Spleen (tissue), 11 donors: ENCODE measurements at regions not wholly inside any gene's neighbourhood (a gene's known extent, or its start where the extent isn't known, plus 50 kb on each side); places are given as distances from the start of the nearest gene placed in this dataset.

Source experiments
- DNase-seq: peaks from one replicate; pipeline ENCODE4 v3.0.0-alpha.2; 2020
- H3K27ac ChIP-seq, 8 donors: fragments of 200-600 bp; sonication (generic) in 7 of 8; 1 replicate in 4 of 8; 2 replicates in 4 of 8; pipeline versions ENCODE4 v1.5.0 to v1.8.0; 2016 to 2021; ENCODE audit warnings: inconsistent platforms in 4 of 8, mild to moderate bottlenecking in 4 of 8, moderate library complexity in 1 of 8
- H3K27me3 ChIP-seq, 7 donors: fragments of 200-600 bp; sonication (generic) in 6 of 7; replicated peaks in 1 of 7; 1 replicate in 4 of 7; 2 replicates in 3 of 7; pipeline versions ENCODE4 v1.5.0 to v1.8.0; 2016 to 2021; ENCODE audit warnings: inconsistent platforms in 3 of 7, mild to moderate bottlenecking in 1 of 7
- H3K36me3 ChIP-seq, 6 donors: fragments of 200-600 bp; sonication (generic) in 5 of 6; 1 replicate in 4 of 6; 2 replicates in 2 of 6; pipeline versions ENCODE4 v1.5.0 to v1.8.0; 2016 to 2021; ENCODE audit warnings: inconsistent platforms in 2 of 6
- H3K4me1 ChIP-seq, 6 donors: fragments of 200-600 bp; sonication (generic) in 5 of 6; 1 replicate in 3 of 6; 2 replicates in 3 of 6; pipeline versions ENCODE4 v1.5.0 to v1.8.0; 2016 to 2021; ENCODE audit warnings: inconsistent platforms in 3 of 6
- H3K4me3 ChIP-seq, 8 donors: fragments of 200-600 bp; sonication (generic) in 7 of 8; 1 replicate in 4 of 8; 2 replicates in 4 of 8; pipeline versions ENCODE4 v1.5.0 to v1.8.0; 2016 to 2021; ENCODE audit warnings: inconsistent platforms in 4 of 8, mild to moderate bottlenecking in 4 of 8, moderate library complexity in 2 of 8
- H3K9me3 ChIP-seq, 8 donors: fragments of 200-600 bp; sonication (generic) in 7 of 8; 1 replicate in 4 of 8; 2 replicates in 4 of 8; pipeline versions ENCODE4 v1.5.0 to v1.8.0; 2016 to 2021; ENCODE audit warnings: inconsistent platforms in 4 of 8
- CTCF ChIP-seq, 11 experiments: fragments of 200-600 bp in 7 of 11; fragments of 450-650 bp in 4 of 11; sonication (generic) in 4 of 11; IDR thresholded peaks in 8 of 11; conservative IDR thresholded peaks in 3 of 11; 1 replicate in 7 of 11; 2 replicates in 4 of 11; pipeline versions ENCODE4 v1.4.0 to v1.8.0; 2016 to 2021; ENCODE audit warnings: antibody characterized with exemption in 11 of 11, inconsistent platforms in 4 of 11, mild to moderate bottlenecking in 1 of 11
- POLR2A ChIP-seq, 3 donors: fragments of 450-650 bp; IDR thresholded peaks; one replicate each; pipeline ENCODE4 v1.5.1; 2017; ENCODE audit warnings: antibody characterized with exemption in 3 of 3, mild to moderate bottlenecking in 1 of 3
- POLR2AphosphoS5 ChIP-seq, 3 donors: sonication (generic); formaldehyde crosslinking; IDR thresholded peaks; one replicate each; pipeline ENCODE4 v1.5.1; 2017; ENCODE audit warnings: antibody characterized with exemption in 3 of 3
- WGBS, 5 donors: extraction: QIAGEN DNeasy Blood & Tissue Kit in 3 of 5; methylation state at CpG; one replicate each; pipeline versions ENCODE4 v1.1.5 to v1.1.7; 2013 to 2018; 5-methylcytosine and 5-hydroxymethylcytosine counted together
- intact Hi-C: fragments of 100-400 bp; cut with DNase I; formaldehyde crosslinking; loops from one replicate; pipeline ENCODE4 v1.15.0; 2023; ENCODE audit warnings: low total_unique reads
- donor health status: healthy with polysubstance abuse.
- donor health status: DM: no; HTN: no; CAD: no; lungs with moderate emphysema.
- donor health status: DM: no; HTN: no; CAD: no.
- donor health status: Bipolar disorder and iron deficiency.
- donor health status: healthy.
- donor health status: DM: no; HTN: no; CAD: no.
- donor health status: DM: yes; HTN: yes; CAD: no.

- TF ChIP-seq POLR2A (IDR thresholded peaks at IDR 0.05) (no peak), POLR2AphosphoS5 (IDR thresholded peaks at IDR 0.05) (no peak), CTCF (IDR thresholded peaks at IDR 0.05 in 8 of 11, conservative IDR thresholded peaks at IDR 0.05 in 3 of 11) (no peak)
- intact Hi-C loops: no loop called here
- Histone ChIP-seq H3K9me3 (no peaks in the 10 kb centered on the region), H3K27ac (no peak overlapping the region), H3K4me3 (no peak overlapping the region), H3K36me3 (no peaks in the 10 kb centered on the region), H3K4me1 (no peaks in the 10 kb centered on the region), H3K27me3 (no peaks in the 10 kb centered on the region)
- 88 to 97% (median 93%) methylated on average over 4 of the region's 4 CpGs for WGBS, 5 donors
- no peak for DNase-seq
These were observed 53.9 kb upstream of the HEPHL1 start for GRCh38 chr11:93967258-93967657.

GRCh38 chr11:93967944-93968343 is 53.2 kb upstream of the HEPHL1 start:
- no peaks in the 10 kb centered on the region for H3K27me3 ChIP-seq
- no peaks in the 10 kb centered on the region for H3K36me3 ChIP-seq
- no peak for TF ChIP-seq POLR2A (IDR thresholded peaks at IDR 0.05)
- no peak for TF ChIP-seq POLR2AphosphoS5 (IDR thresholded peaks at IDR 0.05)
- 81 to 89% (median 85%) methylated on average over 5 of the region's 5 CpGs for WGBS, 5 donors
- H3K4me3 ChIP-seq: no peak overlapping the region
- intact Hi-C loops: no loop called here
- H3K27ac ChIP-seq: no peak overlapping the region
- H3K4me1 ChIP-seq: no peaks in the 10 kb centered on the region
- DNase-seq: no peak
- H3K9me3 ChIP-seq: no peaks in the 10 kb centered on the region

GRCh38 chr11:93969925-93970922 is 50.9 kb upstream of the HEPHL1 start:
- no peak for DNase-seq
- no peaks in the 10 kb centered on the region for H3K27me3 ChIP-seq
- H3K27ac ChIP-seq: no peak overlapping the region
- no peaks in the 10 kb centered on the region for H3K36me3 ChIP-seq
- 76 to 87% (median 82%) methylated on average over 10 of the region's 10 CpGs for WGBS, 5 donors
- H3K4me1 ChIP-seq: peaks cover 0 to 6% (median 0%) of the 10 kb centered on the region in 6 donors
- TF ChIP-seq CTCF (IDR thresholded peaks at IDR 0.05 in 8 of 11, conservative IDR thresholded peaks at IDR 0.05 in 3 of 11) (no peak), POLR2AphosphoS5 (IDR thresholded peaks at IDR 0.05) (no peak), POLR2A (IDR thresholded peaks at IDR 0.05) (no peak)
- intact Hi-C loops: no loop called here
- no peak overlapping the region for H3K4me3 ChIP-seq
- peaks cover 0 to 15% (median 9%) of the 10 kb centered on the region in 8 donors for H3K9me3 ChIP-seq
